DND-41 (cell line): ENCODE measurements at regions not wholly inside any gene's neighbourhood (a gene's known extent, or its start where the extent isn't known, plus 50 kb on each side); places are given as distances from the start of the nearest gene placed in this dataset.

Experiments
- ATAC-seq: fragments of 200-7000 bp; cut with Tn5 transposase; 3 replicates; pipeline ENCODE4 v1.9.1; 2021; ENCODE audit warnings: low read depth; ENCODE audit not compliant: insufficient read depth
- DNase-seq: peaks from one replicate; pipeline ENCODE4 v3.0.0-alpha.2; 2020
- H2AFZ ChIP-seq: 2 replicates; pipeline ENCODE4 v1.6.0; 2012; ENCODE audit warnings: low read depth, low read length
- H3K27ac ChIP-seq: 2 replicates; pipeline ENCODE4 v1.5.1; 2012; ENCODE audit warnings: low read length, inconsistent platforms
- H3K27me3 ChIP-seq: fragments of 200-600 bp; sonication (generic); 2 replicates; pipeline ENCODE4 v1.6.0; 2012; ENCODE audit warnings: low read length, mild to moderate bottlenecking, inconsistent platforms; ENCODE audit not compliant: insufficient read depth, poor library complexity
- H3K36me3 ChIP-seq: 2 replicates; pipeline ENCODE4 v1.5.1; 2012; ENCODE audit warnings: low read length, inconsistent platforms; ENCODE audit not compliant: insufficient read depth
- H3K4me1 ChIP-seq: 2 replicates; pipeline ENCODE4 v1.5.1; 2012; ENCODE audit warnings: mild to moderate bottlenecking, low read length; ENCODE audit not compliant: insufficient read depth
- H3K4me2 ChIP-seq: 2 replicates; pipeline ENCODE4 v1.6.0; 2012; ENCODE audit warnings: mild to moderate bottlenecking, moderate library complexity, low read length, inconsistent platforms; ENCODE audit not compliant: insufficient read depth
- H3K4me3 ChIP-seq, 2 experiments: fragments of 200-600 bp in 1 of 2; shearing (Covaris generic) in 1 of 2; 2 replicates each; pipeline ENCODE4 v1.5.1; 2012 to 2016; ENCODE audit warnings: inconsistent platforms in 2 of 2, low read length in 2 of 2, mild to moderate bottlenecking in 2 of 2, low read depth in 1 of 2, moderate library complexity in 1 of 2
- H3K79me2 ChIP-seq: 2 replicates; pipeline ENCODE4 v1.6.0; 2012; ENCODE audit warnings: low read length, inconsistent platforms; ENCODE audit not compliant: insufficient read depth
- H3K9ac ChIP-seq: 2 replicates; pipeline ENCODE4 v1.6.0; 2012; ENCODE audit warnings: low read depth, mild to moderate bottlenecking, inconsistent platforms, low read length, moderate library complexity
- H3K9me3 ChIP-seq: 2 replicates; pipeline ENCODE4 v1.5.1; 2012; ENCODE audit warnings: low read length, moderate library complexity, mild to moderate bottlenecking, inconsistent platforms; ENCODE audit not compliant: insufficient read depth, severe bottlenecking
- H4K20me1 ChIP-seq: 2 replicates; pipeline ENCODE4 v1.6.0; 2012; ENCODE audit warnings: low read length; ENCODE audit not compliant: insufficient read depth
- EZH2 ChIP-seq: IDR thresholded peaks from 3 replicates; pipeline ENCODE4 v1.6.1; 2012; ENCODE audit warnings: borderline replicate concordance, low read depth, mild to moderate bottlenecking, moderate library complexity, low read length, inconsistent platforms; ENCODE audit not compliant: severe bottlenecking
- TF ChIP-seq, protein P1 (sequence below): IDR thresholded peaks from 2 replicates; pipeline ENCODE4 v1.5.1; 2012; ENCODE audit warnings: borderline replicate concordance, low read length, moderate library complexity, mild to moderate bottlenecking; ENCODE audit not compliant: poor library complexity, severe bottlenecking; ENCODE audit errors: extremely low read depth

DNA sequence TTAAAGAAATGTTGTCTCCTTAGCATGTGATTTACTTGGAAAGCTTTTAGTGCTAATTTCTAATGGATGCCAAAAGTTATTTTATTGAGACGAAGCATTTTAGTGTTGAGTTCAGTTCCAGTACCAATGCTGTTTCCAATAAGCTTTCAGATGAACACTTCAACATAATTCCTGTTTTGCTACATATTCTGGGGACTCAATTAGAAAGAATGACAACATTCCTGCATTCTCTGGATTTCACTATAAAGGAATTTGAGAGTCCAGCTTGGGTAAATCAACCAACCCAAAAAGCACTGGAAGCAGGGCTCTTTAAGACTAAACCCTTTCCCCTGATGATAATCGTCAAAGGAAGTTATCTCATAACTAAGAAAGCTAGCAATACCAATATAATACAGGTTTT, 353.0 kb upstream of the TMTC1 start:
- H3K4me2 ChIP-seq: no peak overlapping the region
- no peak overlapping the region for H3K9ac ChIP-seq
- DNase-seq (no peak), ATAC-seq (no peak)
- no peak overlapping the region for H2AFZ ChIP-seq
- H3K36me3 ChIP-seq: no peaks in the 10 kb centered on the region
- no peaks in the 10 kb centered on the region for H3K4me1 ChIP-seq
- no peaks in the 10 kb centered on the region for H3K79me2 ChIP-seq
- H4K20me1 ChIP-seq: no peaks in the 10 kb centered on the region
- no peaks in the 10 kb centered on the region for H3K27me3 ChIP-seq
- TF ChIP-seq EZH2: no peak
- TF ChIP-seq, protein P1, sequence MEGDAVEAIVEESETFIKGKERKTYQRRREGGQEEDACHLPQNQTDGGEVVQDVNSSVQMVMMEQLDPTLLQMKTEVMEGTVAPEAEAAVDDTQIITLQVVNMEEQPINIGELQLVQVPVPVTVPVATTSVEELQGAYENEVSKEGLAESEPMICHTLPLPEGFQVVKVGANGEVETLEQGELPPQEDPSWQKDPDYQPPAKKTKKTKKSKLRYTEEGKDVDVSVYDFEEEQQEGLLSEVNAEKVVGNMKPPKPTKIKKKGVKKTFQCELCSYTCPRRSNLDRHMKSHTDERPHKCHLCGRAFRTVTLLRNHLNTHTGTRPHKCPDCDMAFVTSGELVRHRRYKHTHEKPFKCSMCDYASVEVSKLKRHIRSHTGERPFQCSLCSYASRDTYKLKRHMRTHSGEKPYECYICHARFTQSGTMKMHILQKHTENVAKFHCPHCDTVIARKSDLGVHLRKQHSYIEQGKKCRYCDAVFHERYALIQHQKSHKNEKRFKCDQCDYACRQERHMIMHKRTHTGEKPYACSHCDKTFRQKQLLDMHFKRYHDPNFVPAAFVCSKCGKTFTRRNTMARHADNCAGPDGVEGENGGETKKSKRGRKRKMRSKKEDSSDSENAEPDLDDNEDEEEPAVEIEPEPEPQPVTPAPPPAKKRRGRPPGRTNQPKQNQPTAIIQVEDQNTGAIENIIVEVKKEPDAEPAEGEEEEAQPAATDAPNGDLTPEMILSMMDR: no peak
- no peak overlapping the region for H3K27ac ChIP-seq
- H3K9me3 ChIP-seq: no peaks in the 10 kb centered on the region
- no peak overlapping the region for H3K4me3 ChIP-seq

DNA sequence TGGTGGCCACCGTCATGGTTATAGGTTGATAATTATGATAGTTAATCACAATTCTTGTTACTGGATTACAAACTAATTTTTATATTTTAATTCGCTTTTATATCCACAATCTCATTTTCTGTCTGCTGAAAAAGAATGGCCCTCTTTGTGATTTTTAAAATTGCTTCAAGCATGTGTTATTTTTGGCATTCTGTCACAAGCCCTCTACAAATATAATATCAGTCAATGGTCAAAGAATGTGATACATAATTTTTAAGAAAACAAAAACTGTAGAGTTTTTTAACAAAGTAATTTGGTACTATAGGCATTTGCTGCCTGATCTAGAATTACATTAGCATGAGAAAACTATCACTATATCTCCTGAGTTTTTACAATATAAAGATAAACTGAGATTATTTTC, 352.0 kb upstream of the TMTC1 start:
- no peak overlapping the region for H3K4me2 ChIP-seq
- no peaks in the 10 kb centered on the region for H3K79me2 ChIP-seq
- ATAC-seq (no peak), DNase-seq (no peak)
- TF ChIP-seq, protein P1: no peak
- no peak for TF ChIP-seq EZH2
- H3K9ac ChIP-seq: no peak overlapping the region
- no peaks in the 10 kb centered on the region for H3K27me3 ChIP-seq
- no peaks in the 10 kb centered on the region for H3K9me3 ChIP-seq
- H3K4me1 ChIP-seq: no peaks in the 10 kb centered on the region
- no peaks in the 10 kb centered on the region for H4K20me1 ChIP-seq
- no peak overlapping the region for H2AFZ ChIP-seq
- no peaks in the 10 kb centered on the region for H3K36me3 ChIP-seq
- no peak overlapping the region for H3K27ac ChIP-seq
- no peak overlapping the region for H3K4me3 ChIP-seq

DNA sequence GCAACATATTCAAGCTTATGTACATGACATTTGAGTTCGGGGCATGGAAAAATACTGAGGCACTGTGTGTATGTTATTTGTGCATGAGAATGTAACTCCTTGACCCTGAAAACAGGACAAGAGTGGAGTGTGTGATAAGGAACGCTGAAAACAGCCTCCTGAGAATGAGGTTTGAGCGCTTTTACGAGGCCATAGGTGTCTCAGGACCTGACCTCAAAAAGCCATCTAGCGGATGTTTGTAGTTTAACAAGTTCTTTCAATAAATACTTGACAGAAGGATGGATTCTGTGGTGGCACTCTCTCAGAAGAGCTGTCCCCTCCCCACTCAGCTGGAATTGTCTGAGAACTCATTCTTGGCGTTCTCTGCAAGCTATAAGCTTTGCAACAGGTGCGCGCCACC, 350.5 kb upstream of the TMTC1 start:
- Histone ChIP-seq H3K36me3 (no peaks in the 10 kb centered on the region), H3K4me1 (no peaks in the 10 kb centered on the region), H3K9me3 (no peaks in the 10 kb centered on the region), H3K27me3 (no peaks in the 10 kb centered on the region), H3K9ac (no peak overlapping the region), H3K4me3 (no peak overlapping the region), H3K27ac (no peak overlapping the region), H4K20me1 (no peaks in the 10 kb centered on the region), H2AFZ (no peak overlapping the region), H3K79me2 (no peaks in the 10 kb centered on the region), H3K4me2 (no peak overlapping the region)
- TF ChIP-seq EZH2: no peak
- TF ChIP-seq, protein P1: no peak
- no peak for DNase-seq
- ATAC-seq: no peak

DNA sequence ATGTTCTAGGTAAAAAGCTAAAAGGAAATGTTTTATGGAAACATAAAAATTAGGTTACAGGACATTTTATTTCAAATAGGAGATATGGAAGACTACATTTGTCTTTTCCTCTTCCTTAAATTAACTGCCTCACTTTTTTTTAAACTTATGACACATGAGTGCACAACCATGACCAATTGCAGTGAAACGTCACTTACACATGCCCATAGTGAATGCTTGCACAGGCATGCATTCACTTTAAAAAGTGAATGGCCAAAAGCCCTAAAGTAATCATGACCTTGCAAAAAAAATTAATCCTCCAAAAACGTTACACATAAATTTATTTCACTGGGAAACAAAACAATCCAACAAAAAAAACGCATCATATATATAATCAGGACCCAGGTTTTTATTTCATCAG, 343.2 kb upstream of the TMTC1 start:
- H4K20me1 ChIP-seq: no peaks in the 10 kb centered on the region
- no peak for TF ChIP-seq EZH2
- TF ChIP-seq, protein P1: no peak

More for the DNA sequence above, 343.2 kb upstream of the TMTC1 start:
- no peaks in the 10 kb centered on the region for H3K9me3 ChIP-seq
- no peak overlapping the region for H3K4me2 ChIP-seq
- H2AFZ ChIP-seq: no peak overlapping the region
- H3K27me3 ChIP-seq: no peaks in the 10 kb centered on the region
- no peak overlapping the region for H3K4me3 ChIP-seq
- ATAC-seq: no peak
- no peaks in the 10 kb centered on the region for H3K4me1 ChIP-seq
- no peak for DNase-seq
- no peaks in the 10 kb centered on the region for H3K36me3 ChIP-seq
- H3K9ac ChIP-seq: no peak overlapping the region
- no peaks in the 10 kb centered on the region for H3K79me2 ChIP-seq
- no peak overlapping the region for H3K27ac ChIP-seq
